HG02870 (cell line): ENCODE measurements at regions not wholly inside any gene's neighbourhood (a gene's known extent, or its start where the extent isn't known, plus 50 kb on each side); places are given as distances from the start of the nearest gene placed in this dataset.

Source experiments
- ATAC-seq: cut with Tn5 transposase; IDR thresholded peaks from one replicate; pipeline ENCODE4 v1.9.1; 2021; ENCODE audit warnings: mild to moderate bottlenecking, moderate library complexity; ENCODE audit not compliant: unreplicated experiment

- no peak for ATAC-seq
Measured at GRCh38 chr5:156232251-156232869, 94.6 kb upstream of the SGCD start.

DNA sequence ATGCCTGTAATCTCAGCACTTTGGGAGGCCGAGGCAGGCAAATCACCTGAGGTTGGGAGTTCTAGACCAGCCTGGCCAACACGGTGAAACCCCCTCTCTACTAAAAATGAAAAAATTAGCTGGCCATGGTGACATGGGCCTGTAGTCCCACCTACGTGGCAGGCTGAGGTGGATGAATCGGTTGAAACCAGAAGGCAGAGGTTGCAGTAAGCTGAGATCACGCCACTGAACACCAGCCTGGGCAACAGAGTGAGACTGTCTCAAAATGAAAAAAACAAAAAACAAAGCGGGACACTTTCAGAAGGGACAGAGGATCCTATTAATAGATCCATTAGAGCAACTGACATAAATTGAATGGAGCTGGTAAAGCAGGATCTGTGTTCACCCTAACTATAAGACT lies 89.6 kb upstream of the SGCD start:
- ATAC-seq: no peak

DNA sequence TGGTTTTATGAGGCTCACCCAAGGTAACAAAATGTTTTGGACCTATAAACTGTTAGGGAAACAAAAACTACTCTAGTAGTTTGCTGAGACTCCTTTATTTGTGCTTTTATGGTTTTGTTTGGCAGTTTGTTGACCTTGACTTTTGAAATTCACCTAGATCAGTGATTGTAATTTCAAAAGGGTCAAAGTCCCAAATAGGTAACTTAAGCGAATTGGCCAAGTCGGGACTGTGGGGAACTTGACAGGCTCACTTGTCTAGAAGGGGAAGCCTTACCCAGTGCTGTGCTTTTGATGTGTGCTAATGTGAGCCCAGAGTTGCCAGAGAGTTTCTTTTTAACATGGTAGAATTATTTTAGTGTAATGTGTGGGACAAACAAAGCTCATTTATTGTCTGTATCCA lies 87.2 kb upstream of the SGCD start:
- ATAC-seq: no peak

GRCh38 chr5:156240414-156240813 lies 86.5 kb upstream of the SGCD start:
- no peak for ATAC-seq

- no peak for ATAC-seq
Measured at GRCh38 chr5:156241266-156241665, 85.7 kb upstream of the SGCD start.

- ATAC-seq: no peak
Measured at GRCh38 chr5:156245895-156246294, 81.1 kb upstream of the SGCD start.

DNA sequence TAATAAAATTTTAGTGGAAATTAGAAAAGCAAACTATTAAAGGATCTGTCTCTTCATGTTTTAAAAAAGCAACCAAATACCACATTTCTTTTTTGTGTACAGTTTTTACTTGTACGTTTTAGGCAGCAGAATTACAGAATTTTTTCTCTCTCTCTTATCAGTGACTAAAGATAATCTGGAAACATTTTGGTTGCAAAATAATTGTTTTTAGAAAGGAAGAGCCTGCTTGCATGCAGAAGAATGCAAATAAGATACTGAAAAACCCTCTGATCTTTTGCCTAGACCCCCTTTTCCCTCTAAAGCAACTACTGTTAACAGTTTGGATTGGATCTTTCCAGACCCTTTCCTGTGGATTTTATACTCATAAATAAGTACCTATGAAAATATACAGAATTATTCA lies 75.9 kb upstream of the SGCD start:
- no peak for ATAC-seq

DNA sequence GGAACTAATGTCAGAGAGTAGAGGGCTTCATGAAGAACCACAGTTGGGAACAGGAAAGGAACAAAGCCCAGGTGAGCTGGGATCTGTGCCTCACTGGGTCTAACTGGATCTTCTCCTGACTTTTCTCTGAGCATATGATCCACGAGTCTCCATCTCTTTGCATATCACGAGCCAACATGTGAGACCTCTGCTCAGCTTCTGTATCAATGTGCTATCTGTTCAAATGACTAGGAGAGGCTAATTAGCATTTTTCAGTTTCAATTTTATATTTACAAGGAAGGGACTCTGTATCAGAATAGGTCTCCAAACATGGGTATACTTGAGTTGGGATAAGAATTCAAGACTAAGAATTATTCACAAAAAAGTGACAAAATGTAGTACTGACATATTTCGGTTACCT lies 73.8 kb upstream of the SGCD start:
- ATAC-seq: no peak

DNA sequence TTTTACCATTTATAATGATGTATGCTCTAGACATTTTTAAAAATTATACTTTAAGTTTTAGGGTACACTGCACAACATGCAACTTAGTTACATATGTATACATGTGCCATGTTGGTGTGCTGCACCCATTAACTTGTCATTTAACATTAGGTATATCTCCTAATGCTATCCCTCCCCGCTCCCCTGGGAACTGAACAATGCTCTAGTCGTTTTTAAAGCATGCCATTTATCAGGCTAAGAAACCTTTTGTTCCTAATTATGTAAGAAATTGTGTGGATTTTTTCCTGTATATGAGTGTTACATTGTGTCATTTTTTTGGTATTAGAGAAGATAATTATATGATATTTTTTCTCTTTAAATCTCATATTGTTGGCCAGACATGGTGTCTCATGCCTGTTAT lies 72.8 kb upstream of the SGCD start:
- no peak for ATAC-seq

DNA sequence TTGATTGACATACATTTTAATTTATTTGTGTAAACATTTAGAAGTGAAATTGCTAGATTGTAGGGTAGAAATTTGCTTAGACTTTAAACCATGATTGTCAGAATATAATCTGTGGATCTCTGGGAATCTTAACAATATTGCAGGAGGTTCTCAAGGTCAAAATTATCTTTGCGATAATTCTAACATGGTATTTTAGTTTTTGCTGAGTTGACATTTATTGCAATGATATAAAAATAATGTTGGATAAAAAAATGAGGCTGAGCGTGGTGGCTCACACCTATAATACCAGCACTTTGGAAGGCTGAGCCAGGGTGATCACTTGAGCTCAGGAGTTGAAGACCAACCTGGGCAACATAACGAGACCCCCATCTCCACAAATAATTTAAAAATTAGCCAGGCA lies 70.3 kb upstream of the SGCD start:
- no peak for ATAC-seq

- ATAC-seq: no peak
Measured at GRCh38 chr5:156258934-156259333, 68.0 kb upstream of the SGCD start.

DNA sequence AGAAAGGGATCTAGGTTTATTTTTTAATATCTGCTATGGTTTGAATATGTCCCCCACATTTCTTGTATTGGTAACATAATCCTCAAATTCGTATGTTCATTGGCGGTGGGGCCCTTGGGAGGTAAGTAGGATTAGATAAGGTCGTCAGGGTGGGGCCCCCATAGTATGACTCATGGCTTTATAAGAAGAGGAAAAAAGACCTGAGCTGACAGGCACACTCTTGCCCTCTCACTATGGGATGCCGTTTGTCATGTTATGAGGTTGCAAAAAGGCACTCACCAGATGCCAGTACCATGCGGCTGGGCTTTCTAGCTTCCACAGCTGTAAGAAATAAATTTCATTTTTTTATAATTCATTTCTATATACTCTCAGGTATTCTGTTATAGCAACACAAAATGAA lies 67.3 kb upstream of the SGCD start:
- no peak for ATAC-seq

DNA sequence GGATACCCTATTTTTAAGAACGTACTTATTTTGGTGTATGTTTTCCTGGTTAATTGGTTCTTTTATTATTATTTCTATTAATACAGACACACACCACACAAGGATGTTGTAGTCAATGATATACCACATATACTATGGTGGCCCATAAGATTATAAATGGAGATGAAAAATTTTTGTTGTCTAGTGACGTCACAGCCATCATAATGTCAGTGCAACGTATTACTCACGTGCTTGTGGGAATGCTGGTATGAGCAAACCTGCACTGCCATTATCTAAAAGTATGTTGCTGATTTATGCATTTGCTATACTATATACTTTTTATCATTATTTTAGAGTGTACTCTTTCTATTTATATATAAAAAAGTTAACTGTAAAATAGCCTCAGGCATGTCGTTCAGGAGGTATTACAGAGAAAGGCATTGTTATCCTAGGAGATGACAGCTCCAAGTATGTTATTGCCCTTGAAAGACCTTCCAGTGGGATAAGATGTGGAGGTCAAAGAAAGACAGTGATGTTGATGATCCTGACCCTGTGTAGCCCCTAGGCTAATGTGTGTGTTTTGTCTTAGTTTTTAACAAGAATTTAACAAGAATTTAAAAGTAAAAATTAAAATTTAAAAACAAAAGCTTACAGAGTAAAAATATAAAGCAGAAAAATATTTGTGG lies 65.6 kb upstream of the SGCD start:
- no peak for ATAC-seq

DNA sequence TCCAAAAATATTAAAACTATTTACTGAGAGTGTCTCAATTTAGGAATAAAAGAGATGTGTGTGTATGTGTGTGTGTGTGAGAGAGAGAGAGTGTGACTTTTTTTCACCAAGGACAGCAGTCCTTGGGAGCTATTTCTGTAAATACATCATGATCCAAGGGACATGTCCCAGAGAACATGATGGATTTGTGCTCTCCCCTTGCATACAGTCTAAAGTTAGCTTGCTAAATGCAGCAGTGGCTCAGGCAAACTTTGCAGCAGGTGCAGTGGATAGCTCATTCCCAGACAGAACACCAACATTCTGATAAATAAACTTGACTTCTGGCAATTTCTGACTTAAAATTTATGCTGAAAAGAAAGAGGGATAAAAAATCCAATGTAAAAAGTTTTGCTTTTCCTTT lies 55.4 kb upstream of the SGCD start:
- ATAC-seq: no peak

- ATAC-seq: no peak
Measured at GRCh38 chr5:156272139-156272538, 54.8 kb upstream of the SGCD start.

DNA sequence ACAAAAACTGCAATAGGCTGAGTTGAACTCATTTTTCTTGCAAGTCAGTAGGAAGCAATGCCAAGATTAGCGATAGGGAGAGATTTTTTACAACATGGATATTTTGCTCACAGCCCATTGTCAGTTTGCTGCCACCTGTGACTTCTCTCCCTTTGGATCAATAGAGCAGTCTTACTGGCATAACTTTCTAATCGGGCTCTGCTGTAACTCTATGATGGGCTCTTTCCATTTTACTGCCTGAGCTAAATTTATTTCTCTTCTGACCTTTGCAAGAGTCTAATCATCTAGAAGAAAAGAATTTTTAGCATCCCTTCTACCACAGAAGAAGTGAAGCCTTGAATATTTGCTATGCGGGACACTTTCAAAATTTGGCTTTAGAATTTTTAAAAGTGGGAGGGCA lies 53.6 kb upstream of the SGCD start:
- ATAC-seq: no peak

DNA sequence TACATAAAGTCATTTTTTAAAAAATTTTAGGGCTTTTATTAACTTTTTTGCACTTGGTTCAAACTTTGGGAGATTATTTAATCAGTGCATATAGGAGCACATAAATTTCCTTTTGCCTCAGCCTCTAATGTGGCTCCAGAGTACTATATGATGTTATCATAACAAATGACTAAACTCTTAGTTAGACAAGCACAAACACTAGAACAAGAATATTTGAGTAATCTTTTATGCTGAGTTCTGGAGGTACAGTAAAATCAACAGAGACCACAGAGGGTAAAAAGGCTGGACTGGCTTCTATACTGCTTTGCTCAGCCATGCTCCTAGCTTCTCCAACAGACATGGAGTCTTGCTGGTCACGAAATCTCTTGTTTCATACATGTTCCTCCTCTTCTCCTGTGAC lies 52.5 kb upstream of the SGCD start:
- ATAC-seq: no peak
